ENCODE measurements at regions not wholly inside any gene's neighbourhood (a gene's known extent, or its start where the extent isn't known, plus 50 kb on each side); places are given as distances from the start of the nearest gene placed in this dataset.

DNA sequence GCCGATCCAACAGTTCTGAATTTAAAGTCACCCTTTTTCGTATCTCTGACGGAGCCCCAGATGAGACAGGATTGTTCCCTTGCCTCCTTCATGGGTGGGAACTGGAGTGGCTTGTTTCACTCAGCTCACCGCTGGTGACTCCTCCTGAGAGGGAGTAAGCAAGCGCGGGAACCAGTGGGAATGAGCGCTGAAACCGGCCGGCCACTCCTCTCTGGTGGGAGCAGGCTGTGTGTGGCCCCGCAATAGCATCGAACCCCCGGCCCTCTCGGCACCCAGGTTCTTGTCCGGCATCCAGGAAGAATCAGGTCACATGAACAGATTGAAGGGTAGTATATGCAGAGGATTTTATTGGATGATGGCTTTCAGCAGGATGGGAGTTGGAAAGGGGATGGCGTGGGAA, 1211.6 kb upstream of the PCDH20 start (continued):
- TF ChIP-seq, protein P1, sequence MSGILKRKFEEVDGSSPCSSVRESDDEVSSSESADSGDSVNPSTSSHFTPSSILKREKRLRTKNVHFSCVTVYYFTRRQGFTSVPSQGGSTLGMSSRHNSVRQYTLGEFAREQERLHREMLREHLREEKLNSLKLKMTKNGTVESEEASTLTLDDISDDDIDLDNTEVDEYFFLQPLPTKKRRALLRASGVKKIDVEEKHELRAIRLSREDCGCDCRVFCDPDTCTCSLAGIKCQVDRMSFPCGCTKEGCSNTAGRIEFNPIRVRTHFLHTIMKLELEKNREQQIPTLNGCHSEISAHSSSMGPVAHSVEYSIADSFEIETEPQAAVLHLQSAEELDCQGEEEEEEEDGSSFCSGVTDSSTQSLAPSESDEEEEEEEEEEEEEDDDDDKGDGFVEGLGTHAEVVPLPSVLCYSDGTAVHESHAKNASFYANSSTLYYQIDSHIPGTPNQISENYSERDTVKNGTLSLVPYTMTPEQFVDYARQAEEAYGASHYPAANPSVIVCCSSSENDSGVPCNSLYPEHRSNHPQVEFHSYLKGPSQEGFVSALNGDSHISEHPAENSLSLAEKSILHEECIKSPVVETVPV (CRISPR knock-in tag; IDR thresholded peaks at IDR 0.05) = no peak
- TF ChIP-seq ZFP30 (CRISPR knock-in tag; IDR thresholded peaks at IDR 0.05) (no peak), PPARA (CRISPR knock-in tag; IDR thresholded peaks at IDR 0.05; ENCODE audit: borderline replicate concordance) (no peak), TOX (CRISPR knock-in tag; IDR thresholded peaks at IDR 0.05; ENCODE audit: borderline replicate concordance) (no peak), BACH2 (CRISPR knock-in tag; IDR thresholded peaks at IDR 0.05; ENCODE audit: borderline replicate concordance) (no peak), ISL1 (CRISPR knock-in tag; IDR thresholded peaks at IDR 0.05) (no peak)
- TF ChIP-seq, protein P2, sequence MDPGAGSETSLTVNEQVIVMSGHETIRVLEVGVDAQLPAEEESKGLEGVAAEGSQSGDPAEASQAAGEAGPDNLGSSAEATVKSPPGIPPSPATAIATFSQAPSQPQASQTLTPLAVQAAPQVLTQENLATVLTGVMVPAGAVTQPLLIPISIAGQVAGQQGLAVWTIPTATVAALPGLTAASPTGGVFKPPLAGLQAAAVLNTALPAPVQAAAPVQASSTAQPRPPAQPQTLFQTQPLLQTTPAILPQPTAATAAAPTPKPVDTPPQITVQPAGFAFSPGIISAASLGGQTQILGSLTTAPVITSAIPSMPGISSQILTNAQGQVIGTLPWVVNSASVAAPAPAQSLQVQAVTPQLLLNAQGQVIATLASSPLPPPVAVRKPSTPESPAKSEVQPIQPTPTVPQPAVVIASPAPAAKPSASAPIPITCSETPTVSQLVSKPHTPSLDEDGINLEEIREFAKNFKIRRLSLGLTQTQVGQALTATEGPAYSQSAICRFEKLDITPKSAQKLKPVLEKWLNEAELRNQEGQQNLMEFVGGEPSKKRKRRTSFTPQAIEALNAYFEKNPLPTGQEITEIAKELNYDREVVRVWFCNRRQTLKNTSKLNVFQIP (CRISPR knock-in tag; IDR thresholded peaks at IDR 0.05; ENCODE audit: borderline replicate concordance, low read depth) = no peak
- TF ChIP-seq, protein P3, sequence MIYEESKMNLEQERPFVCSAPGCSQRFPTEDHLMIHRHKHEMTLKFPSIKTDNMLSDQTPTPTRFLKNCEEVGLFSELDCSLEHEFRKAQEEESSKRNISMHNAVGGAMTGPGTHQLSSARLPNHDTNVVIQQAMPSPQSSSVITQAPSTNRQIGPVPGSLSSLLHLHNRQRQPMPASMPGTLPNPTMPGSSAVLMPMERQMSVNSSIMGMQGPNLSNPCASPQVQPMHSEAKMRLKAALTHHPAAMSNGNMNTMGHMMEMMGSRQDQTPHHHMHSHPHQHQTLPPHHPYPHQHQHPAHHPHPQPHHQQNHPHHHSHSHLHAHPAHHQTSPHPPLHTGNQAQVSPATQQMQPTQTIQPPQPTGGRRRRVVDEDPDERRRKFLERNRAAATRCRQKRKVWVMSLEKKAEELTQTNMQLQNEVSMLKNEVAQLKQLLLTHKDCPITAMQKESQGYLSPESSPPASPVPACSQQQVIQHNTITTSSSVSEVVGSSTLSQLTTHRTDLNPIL (CRISPR knock-in tag; IDR thresholded peaks at IDR 0.05; ENCODE audit: low read depth) = no peak

DNA sequence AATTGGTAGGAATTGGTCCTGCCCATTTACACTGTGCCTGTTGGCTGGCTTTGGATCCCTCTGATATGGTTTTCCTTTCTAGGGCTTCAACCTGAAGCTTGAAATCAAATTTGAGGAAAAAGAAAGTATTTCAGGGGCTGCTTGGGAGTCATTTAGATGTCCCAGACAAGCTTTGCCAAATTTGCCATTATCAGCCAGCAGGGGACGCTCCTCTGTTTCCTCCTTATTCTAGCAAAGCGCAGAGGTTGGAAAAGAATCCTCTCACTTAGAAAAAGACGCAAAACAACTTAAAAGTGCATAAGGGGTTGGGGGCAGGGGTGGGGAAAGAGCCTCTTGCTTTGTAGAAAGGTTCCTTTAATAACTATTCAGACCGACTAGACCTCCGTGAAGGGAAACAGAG, 1211.1 kb upstream of the PCDH20 start:
- no peak for TF ChIP-seq TOX (CRISPR knock-in tag; IDR thresholded peaks at IDR 0.05; ENCODE audit: borderline replicate concordance)
- TF ChIP-seq BACH2 (CRISPR knock-in tag; IDR thresholded peaks at IDR 0.05; ENCODE audit: borderline replicate concordance) = no peak
- no peak for TF ChIP-seq TCF4 (CRISPR knock-in tag; IDR thresholded peaks at IDR 0.05; ENCODE audit: borderline replicate concordance)
- TF ChIP-seq GLIS3 (CRISPR knock-in tag; IDR thresholded peaks at IDR 0.05) = no peak
- TF ChIP-seq, protein P4, sequence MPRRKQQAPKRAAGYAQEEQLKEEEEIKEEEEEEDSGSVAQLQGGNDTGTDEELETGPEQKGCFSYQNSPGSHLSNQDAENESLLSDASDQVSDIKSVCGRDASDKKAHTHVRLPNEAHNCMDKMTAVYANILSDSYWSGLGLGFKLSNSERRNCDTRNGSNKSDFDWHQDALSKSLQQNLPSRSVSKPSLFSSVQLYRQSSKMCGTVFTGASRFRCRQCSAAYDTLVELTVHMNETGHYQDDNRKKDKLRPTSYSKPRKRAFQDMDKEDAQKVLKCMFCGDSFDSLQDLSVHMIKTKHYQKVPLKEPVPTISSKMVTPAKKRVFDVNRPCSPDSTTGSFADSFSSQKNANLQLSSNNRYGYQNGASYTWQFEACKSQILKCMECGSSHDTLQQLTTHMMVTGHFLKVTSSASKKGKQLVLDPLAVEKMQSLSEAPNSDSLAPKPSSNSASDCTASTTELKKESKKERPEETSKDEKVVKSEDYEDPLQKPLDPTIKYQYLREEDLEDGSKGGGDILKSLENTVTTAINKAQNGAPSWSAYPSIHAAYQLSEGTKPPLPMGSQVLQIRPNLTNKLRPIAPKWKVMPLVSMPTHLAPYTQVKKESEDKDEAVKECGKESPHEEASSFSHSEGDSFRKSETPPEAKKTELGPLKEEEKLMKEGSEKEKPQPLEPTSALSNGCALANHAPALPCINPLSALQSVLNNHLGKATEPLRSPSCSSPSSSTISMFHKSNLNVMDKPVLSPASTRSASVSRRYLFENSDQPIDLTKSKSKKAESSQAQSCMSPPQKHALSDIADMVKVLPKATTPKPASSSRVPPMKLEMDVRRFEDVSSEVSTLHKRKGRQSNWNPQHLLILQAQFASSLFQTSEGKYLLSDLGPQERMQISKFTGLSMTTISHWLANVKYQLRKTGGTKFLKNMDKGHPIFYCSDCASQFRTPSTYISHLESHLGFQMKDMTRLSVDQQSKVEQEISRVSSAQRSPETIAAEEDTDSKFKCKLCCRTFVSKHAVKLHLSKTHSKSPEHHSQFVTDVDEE (CRISPR knock-in tag; IDR thresholded peaks at IDR 0.05) = no peak
- TF ChIP-seq, protein P3 (CRISPR knock-in tag; IDR thresholded peaks at IDR 0.05; ENCODE audit: low read depth) = no peak
- TF ChIP-seq ZC3H10 (CRISPR knock-in tag; IDR thresholded peaks at IDR 0.05) = no peak
- TF ChIP-seq, protein P1 (CRISPR knock-in tag; IDR thresholded peaks at IDR 0.05) = no peak
- no peak for TF ChIP-seq ARNTL (CRISPR knock-in tag; IDR thresholded peaks at IDR 0.05; ENCODE audit: borderline replicate concordance, low read depth)
- TF ChIP-seq ZNF8 (CRISPR knock-in tag; IDR thresholded peaks at IDR 0.05) = no peak
- no peak for ATAC-seq

DNA sequence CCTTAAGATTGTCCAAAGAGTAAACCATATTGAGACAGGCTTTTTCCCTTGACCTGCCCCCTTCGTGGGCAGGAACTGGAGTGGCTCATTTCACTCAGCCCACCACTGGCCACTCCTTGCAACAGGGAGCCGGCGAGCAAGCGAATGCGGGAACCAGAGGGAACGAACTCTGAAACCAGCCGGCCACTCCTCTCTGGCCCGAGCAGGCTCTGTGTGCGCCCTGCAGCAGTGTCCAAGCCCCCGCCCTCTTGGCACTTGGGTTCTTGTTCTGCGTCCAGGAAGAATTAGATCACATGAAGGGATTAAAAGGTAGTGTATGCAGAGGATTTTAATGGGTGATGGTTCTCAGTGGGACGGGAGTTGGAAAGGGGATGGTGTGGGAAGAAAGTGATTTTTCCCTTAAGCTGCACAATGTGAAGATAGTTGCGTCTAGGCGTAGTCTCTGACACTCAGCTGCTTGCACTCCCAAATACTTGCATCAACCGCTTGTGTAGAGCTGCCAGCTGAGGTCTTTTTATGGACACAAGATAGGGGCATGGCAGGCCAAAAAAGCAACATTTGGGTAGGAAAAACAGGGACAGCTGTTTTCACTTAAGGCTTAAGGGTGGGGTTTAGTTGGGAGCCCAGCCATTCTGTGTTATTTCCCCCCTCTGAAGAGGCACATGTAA, 1209.7 kb upstream of the PCDH20 start:
- no peak for ATAC-seq
- TF ChIP-seq TCF4 (CRISPR knock-in tag; IDR thresholded peaks at IDR 0.05; ENCODE audit: borderline replicate concordance) (no peak), ARNTL (CRISPR knock-in tag; IDR thresholded peaks at IDR 0.05; ENCODE audit: borderline replicate concordance, low read depth) (no peak), GLIS3 (CRISPR knock-in tag; IDR thresholded peaks at IDR 0.05) (no peak), ZNF8 (CRISPR knock-in tag; IDR thresholded peaks at IDR 0.05) (no peak), ZFP3 (CRISPR knock-in tag; IDR thresholded peaks at IDR 0.05) (no peak), SNAI2 (CRISPR knock-in tag; IDR thresholded peaks at IDR 0.05) (no peak), ZFP30 (CRISPR knock-in tag; IDR thresholded peaks at IDR 0.05) (no peak), ZNF70 (CRISPR knock-in tag; IDR thresholded peaks at IDR 0.05) (no peak), OSR1 (CRISPR knock-in tag; IDR thresholded peaks at IDR 0.05) (no peak), ESRRG (CRISPR knock-in tag; IDR thresholded peaks at IDR 0.05) (no peak), TOX (CRISPR knock-in tag; IDR thresholded peaks at IDR 0.05; ENCODE audit: borderline replicate concordance) (no peak)
- TF ChIP-seq, protein P1 (CRISPR knock-in tag; IDR thresholded peaks at IDR 0.05) = no peak
- TF ChIP-seq, protein P2 (CRISPR knock-in tag; IDR thresholded peaks at IDR 0.05; ENCODE audit: borderline replicate concordance, low read depth) = no peak
- TF ChIP-seq, protein P5, sequence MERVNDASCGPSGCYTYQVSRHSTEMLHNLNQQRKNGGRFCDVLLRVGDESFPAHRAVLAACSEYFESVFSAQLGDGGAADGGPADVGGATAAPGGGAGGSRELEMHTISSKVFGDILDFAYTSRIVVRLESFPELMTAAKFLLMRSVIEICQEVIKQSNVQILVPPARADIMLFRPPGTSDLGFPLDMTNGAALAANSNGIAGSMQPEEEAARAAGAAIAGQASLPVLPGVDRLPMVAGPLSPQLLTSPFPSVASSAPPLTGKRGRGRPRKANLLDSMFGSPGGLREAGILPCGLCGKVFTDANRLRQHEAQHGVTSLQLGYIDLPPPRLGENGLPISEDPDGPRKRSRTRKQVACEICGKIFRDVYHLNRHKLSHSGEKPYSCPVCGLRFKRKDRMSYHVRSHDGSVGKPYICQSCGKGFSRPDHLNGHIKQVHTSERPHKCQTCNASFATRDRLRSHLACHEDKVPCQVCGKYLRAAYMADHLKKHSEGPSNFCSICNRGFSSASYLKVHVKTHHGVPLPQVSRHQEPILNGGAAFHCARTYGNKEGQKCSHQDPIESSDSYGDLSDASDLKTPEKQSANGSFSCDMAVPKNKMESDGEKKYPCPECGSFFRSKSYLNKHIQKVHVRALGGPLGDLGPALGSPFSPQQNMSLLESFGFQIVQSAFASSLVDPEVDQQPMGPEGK (CRISPR knock-in tag; IDR thresholded peaks at IDR 0.05; ENCODE audit: borderline replicate concordance) = no peak
